ENCODE measurements at regions not wholly inside any gene's neighbourhood (a gene's known extent, or its start where the extent isn't known, plus 50 kb on each side); places are given as distances from the start of the nearest gene placed in this dataset.
"Not testable (repeated sequence)": the region's sequence is repeated elsewhere in the genome, so short reads cannot be mapped to it uniquely, and the experiment has no call there.

DNA sequence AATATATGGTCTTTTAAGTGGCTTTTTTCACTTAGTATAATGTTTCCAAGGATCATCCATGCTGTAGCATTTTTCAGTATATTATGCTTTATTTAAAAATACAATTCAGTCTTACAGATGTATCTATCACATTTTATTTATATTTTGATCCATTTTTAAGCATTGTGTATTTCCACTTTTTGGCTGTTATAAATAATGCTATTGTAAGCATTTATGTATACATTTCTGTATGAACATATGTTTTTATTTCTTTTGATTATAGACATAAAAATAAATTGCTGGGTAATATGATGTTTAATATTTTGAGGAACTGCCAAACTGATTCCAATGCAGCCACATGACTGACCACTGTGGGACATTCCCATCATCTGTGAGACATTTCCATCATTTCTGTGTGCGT is 1662.0 kb downstream of the REEP3 start:
- H3K27me3 Mint-ChIP-seq: no peaks in the 10 kb centered on the region
- H3K4me1 Mint-ChIP-seq: no peaks in the 10 kb centered on the region
- no peak overlapping the region for H3K27ac Mint-ChIP-seq
- DNase-seq: no peak
- H3K9me3 Mint-ChIP-seq: peaks cover 8% of the 10 kb centered on the region
- no peaks in the 10 kb centered on the region for H3K36me3 Mint-ChIP-seq
- H3K4me3 Mint-ChIP-seq: no peak overlapping the region

DNA sequence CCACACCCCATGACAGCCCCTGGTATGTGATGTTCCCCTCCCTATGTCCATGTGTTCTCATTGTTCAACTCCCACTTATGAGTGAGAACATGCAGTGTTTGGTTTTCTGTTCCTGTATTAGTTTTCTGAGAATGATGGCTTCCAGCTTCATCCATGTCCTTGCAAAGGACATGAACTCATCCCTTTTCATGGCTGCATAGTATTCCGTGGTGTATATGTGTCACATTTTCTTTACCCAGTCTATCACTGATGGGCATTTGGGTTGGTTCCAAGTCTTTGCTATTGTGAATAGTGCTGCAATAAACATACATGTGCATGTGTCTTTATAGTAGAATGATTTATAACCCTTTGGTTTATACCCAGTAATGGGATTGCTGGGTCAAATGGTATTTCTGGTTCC is 1665.5 kb downstream of the REEP3 start:
- not testable (repeated sequence) for H3K27ac Mint-ChIP-seq, H3K4me1 Mint-ChIP-seq, DNase-seq, H3K27me3 Mint-ChIP-seq, H3K36me3 Mint-ChIP-seq, H3K9me3 Mint-ChIP-seq, H3K4me3 Mint-ChIP-seq

DNA sequence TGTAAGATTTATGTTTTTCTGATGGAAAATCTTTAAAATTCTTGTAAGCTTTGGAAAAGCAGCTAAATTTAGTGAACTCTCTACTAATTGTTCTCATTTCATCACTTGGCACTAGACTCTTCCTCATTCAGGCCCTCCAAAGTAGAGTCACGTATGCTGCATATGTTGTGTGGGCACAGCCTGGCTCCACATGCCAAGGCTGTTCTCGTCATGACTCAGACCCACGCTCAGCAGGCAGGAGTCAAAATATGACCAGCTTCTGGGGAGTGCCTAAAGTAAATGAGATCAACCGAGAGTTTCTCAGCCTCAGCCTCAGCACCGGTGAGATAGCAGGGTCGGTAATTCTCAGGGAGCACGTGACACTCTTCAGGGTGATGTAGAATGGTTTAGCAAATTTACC is 1672.9 kb downstream of the REEP3 start:
- Mint-ChIP-seq H3K4me1 (no peaks in the 10 kb centered on the region), H3K36me3 (no peaks in the 10 kb centered on the region), H3K27ac (no peak overlapping the region), H3K4me3 (no peak overlapping the region), H3K27me3 (no peaks in the 10 kb centered on the region), H3K9me3 (no peaks in the 10 kb centered on the region)
- DNase-seq: no peak

DNA sequence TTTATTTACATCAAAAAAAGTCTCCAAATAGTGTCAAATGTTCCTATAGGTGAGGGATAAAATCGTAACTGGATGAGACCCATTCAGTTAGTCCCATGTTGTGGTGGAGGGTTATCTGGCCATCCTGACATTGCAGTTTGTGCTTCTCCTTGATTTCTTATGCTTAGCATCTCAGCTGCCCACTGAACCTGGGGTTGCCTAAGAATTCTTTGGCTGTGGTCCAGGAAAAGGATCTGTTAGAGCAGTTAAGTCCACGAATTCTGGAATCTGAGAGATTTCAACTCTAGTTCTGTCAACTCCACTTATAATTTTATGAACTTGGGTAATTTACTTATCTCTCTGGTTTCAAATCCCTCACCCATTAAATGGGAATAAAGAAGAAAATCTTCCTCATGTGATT is 1673.4 kb downstream of the REEP3 start:
- Mint-ChIP-seq H3K27ac (no peak overlapping the region), H3K9me3 (no peaks in the 10 kb centered on the region)

DNA sequence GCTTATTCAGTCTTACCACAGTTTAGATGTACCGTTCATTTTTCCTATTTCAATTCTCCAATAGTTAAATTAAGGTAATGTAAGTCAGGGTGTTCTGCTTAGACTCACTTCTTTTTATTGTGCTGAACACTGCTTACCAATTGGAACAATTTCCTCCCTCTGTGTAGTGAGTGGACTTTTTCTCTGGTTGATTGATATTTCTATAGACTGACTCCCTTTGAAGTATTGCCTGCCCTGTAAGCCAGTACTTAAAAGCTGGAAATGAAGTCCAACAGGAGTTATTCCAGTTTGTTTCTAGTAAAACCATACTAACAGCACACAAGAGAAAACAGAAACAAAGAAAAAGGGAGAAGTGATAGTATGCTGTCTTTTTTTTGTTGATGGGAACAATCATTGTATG is 1674.9 kb downstream of the REEP3 start:
- Mint-ChIP-seq H3K9me3 (no peaks in the 10 kb centered on the region), H3K4me3 (no peak overlapping the region), H3K27ac (no peak overlapping the region), H3K27me3 (no peaks in the 10 kb centered on the region), H3K36me3 (no peaks in the 10 kb centered on the region), H3K4me1 (no peaks in the 10 kb centered on the region)
- DNase-seq: no peak

More for the DNA sequence above, 1673.4 kb downstream of the REEP3 start:
- Mint-ChIP-seq H3K36me3 (no peaks in the 10 kb centered on the region), H3K4me1 (no peaks in the 10 kb centered on the region), H3K4me3 (no peak overlapping the region), H3K27me3 (no peaks in the 10 kb centered on the region)
- no peak for DNase-seq

DNA sequence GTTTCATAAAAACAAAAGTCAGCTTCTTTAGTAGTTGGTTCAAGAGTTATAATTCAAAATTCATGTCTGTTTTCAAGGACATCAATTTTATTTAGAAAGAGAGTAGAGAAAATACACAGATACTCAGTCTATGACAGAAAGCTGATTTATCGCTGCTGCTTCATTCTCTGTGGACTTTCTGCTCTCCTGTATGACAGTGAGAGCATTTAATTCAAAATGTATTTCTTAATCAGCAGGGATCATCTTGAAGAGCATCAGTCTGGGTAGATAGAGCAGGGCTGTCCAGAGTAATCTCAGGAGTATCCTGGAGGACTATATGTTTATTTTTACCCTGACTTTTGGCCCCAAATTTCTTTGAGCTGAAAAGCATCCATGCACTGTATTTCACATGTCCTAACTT is 1676.7 kb downstream of the REEP3 start:
- H3K4me3 Mint-ChIP-seq: no peak overlapping the region
- H3K36me3 Mint-ChIP-seq: no peaks in the 10 kb centered on the region
- H3K9me3 Mint-ChIP-seq: no peaks in the 10 kb centered on the region
- no peak for DNase-seq
- H3K4me1 Mint-ChIP-seq: no peaks in the 10 kb centered on the region
- H3K27ac Mint-ChIP-seq: no peak overlapping the region
- H3K27me3 Mint-ChIP-seq: no peaks in the 10 kb centered on the region

DNA sequence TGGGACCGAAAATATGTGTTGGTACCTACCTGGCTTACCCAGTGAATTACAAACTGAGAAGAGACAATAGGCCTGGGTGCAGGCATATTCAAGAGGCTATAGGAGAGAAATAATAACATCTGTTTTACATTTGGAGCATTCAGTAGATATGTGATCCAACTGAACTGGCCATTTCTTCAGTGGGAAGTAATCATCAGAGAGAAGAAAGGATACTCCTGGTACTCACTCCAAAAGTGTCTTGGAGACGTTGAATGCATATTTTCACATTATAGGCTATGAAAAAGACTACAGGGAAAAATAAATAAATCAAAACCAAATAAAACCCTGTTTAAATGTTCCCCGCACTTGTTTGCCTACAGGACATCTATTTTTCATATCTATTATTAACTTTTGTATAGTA is 1680.3 kb downstream of the REEP3 start:
- Mint-ChIP-seq H3K9me3 (no peaks in the 10 kb centered on the region), H3K27me3 (no peaks in the 10 kb centered on the region), H3K27ac (no peak overlapping the region), H3K4me1 (no peaks in the 10 kb centered on the region), H3K4me3 (no peak overlapping the region), H3K36me3 (no peaks in the 10 kb centered on the region)
- no peak for DNase-seq

DNA sequence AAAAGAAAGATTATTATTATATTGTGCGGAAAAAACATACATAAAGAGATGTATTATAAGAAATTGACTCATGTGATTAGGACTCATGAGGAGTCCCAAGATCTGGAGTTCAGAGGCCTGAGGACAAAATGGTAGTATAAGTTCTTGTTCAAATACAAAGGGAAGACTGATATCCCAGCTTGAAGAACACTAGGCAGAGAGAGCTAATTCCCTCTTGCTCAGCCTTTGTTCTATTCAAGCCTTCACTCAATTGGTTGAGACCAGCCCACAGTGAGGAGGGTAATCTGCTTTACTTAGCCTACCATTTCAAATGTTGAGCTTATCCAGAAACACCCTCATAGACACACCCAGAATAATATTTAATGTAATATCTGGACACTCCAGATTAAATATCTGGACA is 1683.8 kb downstream of the REEP3 start:
- Mint-ChIP-seq H3K9me3 (no peaks in the 10 kb centered on the region), H3K4me3 (no peak overlapping the region), H3K4me1 (no peaks in the 10 kb centered on the region), H3K27me3 (no peaks in the 10 kb centered on the region), H3K27ac (no peak overlapping the region), H3K36me3 (no peaks in the 10 kb centered on the region)
- no peak for DNase-seq

DNA sequence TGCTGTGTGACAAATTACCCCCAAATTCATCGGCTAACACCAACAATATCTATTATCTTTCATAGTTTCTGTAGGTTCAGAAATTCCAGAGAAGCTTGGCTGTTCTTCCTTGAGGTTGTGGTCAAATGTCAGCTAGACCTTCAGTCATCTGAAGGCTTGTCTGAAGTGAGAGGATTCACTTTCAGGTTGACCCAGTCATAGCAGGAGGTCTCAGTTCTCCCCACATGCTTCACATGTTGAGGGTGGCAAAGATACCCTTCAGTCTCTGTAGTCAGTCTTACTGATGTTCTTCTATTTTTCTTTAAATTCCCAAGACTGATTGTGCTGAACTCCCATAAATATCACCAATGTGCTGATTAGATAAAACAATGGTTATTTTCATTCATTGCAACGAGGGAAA is 1692.0 kb downstream of the REEP3 start:
- no peak overlapping the region for H3K4me3 Mint-ChIP-seq
- no peak for DNase-seq
- no peaks in the 10 kb centered on the region for H3K9me3 Mint-ChIP-seq
- H3K27ac Mint-ChIP-seq: no peak overlapping the region
- H3K4me1 Mint-ChIP-seq: no peaks in the 10 kb centered on the region
- H3K36me3 Mint-ChIP-seq: no peaks in the 10 kb centered on the region
- H3K27me3 Mint-ChIP-seq: no peaks in the 10 kb centered on the region

DNA sequence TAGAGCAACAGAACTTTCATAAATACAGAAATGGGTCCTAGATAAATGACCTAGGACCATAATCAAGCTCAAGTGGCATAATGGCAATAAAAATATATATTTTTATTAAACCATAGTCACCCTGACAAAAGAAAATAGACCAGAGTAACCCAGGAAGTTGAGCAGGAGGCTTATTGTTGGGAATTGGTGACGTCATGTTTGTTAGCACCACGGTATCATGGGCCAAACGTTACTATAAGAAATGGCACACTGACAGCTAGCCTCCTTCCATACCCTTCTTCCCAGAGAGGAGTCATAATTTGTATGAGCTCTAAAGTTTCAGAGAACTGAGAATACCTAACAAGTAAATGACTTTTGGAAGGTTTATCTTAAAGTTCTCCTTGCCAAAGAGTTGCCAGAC is 1698.2 kb downstream of the REEP3 start:
- no peak overlapping the region for H3K27ac Mint-ChIP-seq
- no peak for DNase-seq
- H3K27me3 Mint-ChIP-seq: no peaks in the 10 kb centered on the region
- no peaks in the 10 kb centered on the region for H3K4me1 Mint-ChIP-seq
- H3K4me3 Mint-ChIP-seq: no peak overlapping the region
- H3K9me3 Mint-ChIP-seq: no peaks in the 10 kb centered on the region
- H3K36me3 Mint-ChIP-seq: no peaks in the 10 kb centered on the region

DNA sequence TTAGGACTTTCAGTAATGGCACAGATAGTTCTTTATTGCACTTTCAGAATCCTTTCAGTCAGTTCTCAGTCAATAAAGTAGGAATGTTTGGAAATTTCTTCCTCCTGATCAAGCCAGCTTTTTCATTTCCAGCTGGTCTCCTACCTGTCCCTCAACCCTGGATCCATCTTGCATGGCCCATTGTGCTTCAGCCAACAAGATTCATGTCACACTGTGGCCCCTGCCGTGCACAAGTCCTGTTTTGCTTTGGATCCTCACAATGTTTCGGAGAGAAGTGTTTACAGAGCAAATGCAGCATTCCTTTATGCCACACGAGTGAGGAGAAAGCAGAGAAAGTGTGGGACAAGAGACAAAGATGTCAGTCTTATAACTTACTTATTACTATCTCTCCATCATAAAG is 1694.7 kb upstream of the LRRTM3 start:
- no peaks in the 10 kb centered on the region for H3K27me3 Mint-ChIP-seq
- H3K36me3 Mint-ChIP-seq: no peaks in the 10 kb centered on the region
- H3K9me3 Mint-ChIP-seq: no peaks in the 10 kb centered on the region
- no peak overlapping the region for H3K4me3 Mint-ChIP-seq
- no peak overlapping the region for H3K27ac Mint-ChIP-seq
- no peak for DNase-seq
- no peaks in the 10 kb centered on the region for H3K4me1 Mint-ChIP-seq

DNA sequence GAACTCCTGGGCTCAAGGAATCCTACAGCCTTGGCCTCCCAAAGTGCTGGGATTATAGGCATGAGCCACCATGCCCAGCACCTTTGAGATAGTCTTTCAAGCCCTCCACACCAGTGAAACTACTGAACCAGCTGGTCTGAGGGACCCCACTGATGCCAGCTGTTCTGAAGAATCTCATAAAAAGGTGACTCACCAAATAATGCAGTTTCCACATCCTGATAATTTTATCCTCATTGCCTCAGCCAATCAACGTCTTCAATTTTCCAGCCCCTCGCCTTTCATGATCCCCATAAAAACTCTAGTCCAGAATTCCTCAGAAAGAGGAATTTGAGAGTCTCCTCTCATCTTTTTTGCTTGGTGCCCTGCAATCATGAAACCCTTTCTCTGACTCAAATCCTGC is 1691.6 kb upstream of the LRRTM3 start:
- H3K4me3 Mint-ChIP-seq: no peak overlapping the region
- no peak for DNase-seq
- H3K4me1 Mint-ChIP-seq: no peaks in the 10 kb centered on the region
- H3K36me3 Mint-ChIP-seq: no peaks in the 10 kb centered on the region
- no peaks in the 10 kb centered on the region for H3K9me3 Mint-ChIP-seq
- no peak overlapping the region for H3K27ac Mint-ChIP-seq
- no peaks in the 10 kb centered on the region for H3K27me3 Mint-ChIP-seq

DNA sequence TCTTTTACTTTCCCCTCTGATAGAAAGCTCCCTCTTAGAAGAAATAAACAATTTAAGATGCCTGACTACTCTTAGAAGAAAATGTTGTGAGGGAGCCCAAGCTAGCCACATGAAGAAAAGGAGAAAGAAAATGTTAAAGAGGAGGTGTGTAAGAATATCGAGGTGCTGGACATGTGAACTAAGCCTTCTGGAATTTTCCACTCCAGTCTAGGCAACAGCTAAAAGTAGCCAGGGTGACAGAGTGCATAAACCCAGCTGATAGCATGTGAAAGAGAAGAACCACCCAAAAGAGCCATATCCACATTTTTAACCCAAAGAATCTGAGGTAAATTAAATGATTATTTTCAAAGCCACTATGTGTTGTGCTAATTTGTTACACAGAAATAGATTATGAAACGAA is 1690.6 kb upstream of the LRRTM3 start:
- Mint-ChIP-seq H3K27ac (no peak overlapping the region), H3K9me3 (no peaks in the 10 kb centered on the region), H3K4me1 (no peaks in the 10 kb centered on the region), H3K27me3 (no peaks in the 10 kb centered on the region), H3K4me3 (no peak overlapping the region), H3K36me3 (no peaks in the 10 kb centered on the region)
- DNase-seq: no peak

DNA sequence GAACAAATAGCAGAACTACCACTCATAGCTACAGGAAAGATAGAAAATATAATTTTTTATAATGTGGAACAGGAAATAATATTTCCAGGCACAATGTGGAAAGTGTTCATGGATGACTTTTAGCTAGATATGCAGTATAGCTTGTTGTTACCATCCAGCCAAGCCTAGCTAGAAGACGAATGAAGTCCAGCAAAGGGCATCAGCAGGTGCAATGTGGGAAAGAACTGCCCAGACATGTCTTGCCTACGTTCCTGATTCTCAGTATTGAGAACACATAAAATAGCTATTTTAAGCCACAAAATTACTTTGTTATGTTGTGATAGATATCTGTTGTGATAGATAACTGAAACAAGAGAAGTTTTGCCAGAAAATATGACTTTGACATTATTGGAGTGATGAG is 1690.0 kb upstream of the LRRTM3 start:
- Mint-ChIP-seq H3K27ac (no peak overlapping the region), H3K9me3 (no peaks in the 10 kb centered on the region), H3K4me1 (no peaks in the 10 kb centered on the region), H3K36me3 (no peaks in the 10 kb centered on the region), H3K27me3 (no peaks in the 10 kb centered on the region), H3K4me3 (no peak overlapping the region)
- no peak for DNase-seq

DNA sequence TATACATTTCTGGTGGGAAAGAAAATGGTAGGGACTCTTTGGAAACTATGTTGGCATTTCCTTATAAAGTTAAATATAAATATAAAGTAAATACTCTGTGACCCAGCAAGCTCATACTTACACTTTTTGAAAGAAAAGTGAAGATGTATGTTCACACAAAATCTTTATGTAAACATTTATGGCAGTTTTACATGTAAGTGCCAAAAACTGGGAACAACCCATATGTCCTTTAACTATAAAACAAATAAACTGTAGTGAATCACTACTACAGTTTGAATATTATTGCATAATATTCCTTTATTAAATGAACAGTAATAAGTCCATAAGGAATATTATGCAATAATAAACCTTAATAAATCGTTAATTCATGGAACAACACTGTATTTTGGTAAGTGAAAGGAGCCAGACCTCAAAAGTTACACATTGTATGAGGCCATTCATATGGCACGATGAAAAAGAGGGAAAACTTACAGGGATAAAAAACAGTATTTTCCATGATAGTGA is 1660.3 kb upstream of the LRRTM3 start:
- Mint-ChIP-seq H3K9me3 (no peaks in the 10 kb centered on the region), H3K27ac (no peak overlapping the region), H3K4me3 (no peak overlapping the region), H3K4me1 (no peaks in the 10 kb centered on the region), H3K36me3 (no peaks in the 10 kb centered on the region), H3K27me3 (no peaks in the 10 kb centered on the region)
- DNase-seq: no peak

DNA sequence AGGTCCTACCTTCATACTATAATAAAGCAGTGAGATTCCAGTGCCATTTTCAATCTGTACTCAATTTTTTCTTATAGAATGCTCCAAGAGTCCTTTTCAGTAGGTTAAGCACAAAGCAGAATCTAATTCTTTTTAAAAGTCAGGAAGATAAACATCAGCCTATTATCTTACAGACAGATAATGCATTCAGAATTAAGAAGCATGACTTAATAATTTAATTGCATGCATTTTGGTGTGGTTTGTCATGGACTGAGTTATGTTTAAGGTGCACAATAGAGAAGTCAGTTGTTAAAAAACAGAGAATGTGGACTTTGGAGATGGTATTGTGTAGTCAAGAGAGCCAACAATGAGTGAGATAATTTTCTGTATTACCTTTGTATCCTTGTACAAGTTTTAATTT is 1656.3 kb upstream of the LRRTM3 start:
- not testable (repeated sequence) for DNase-seq, H3K27ac Mint-ChIP-seq, H3K27me3 Mint-ChIP-seq, H3K9me3 Mint-ChIP-seq, H3K36me3 Mint-ChIP-seq, H3K4me3 Mint-ChIP-seq, H3K4me1 Mint-ChIP-seq

DNA sequence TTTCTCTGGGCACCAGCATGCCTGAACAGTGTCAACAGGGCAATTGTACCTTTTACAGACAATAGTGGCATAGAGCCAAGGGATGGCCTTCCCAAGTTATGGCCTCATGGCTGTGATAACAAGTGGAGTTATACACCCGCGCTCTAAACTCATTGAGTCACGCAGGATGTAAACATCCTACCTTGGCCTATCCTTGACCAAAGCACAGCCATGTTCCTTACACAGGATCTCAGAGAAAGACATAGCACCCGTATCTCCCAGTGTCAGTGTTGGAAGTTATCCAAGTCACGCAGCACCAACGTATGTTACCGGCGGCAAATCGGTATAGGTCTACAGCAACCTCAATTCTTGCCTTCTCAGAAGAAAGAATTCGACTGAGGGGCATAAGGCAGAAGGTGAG is 1654.9 kb upstream of the LRRTM3 start:
- no peaks in the 10 kb centered on the region for H3K36me3 Mint-ChIP-seq
- H3K4me1 Mint-ChIP-seq: no peaks in the 10 kb centered on the region

More for the DNA sequence above, 1654.9 kb upstream of the LRRTM3 start:
- no peaks in the 10 kb centered on the region for H3K27me3 Mint-ChIP-seq
- no peak for DNase-seq
- H3K27ac Mint-ChIP-seq: no peak overlapping the region
- H3K9me3 Mint-ChIP-seq: no peaks in the 10 kb centered on the region
- no peak overlapping the region for H3K4me3 Mint-ChIP-seq
